ENCODE measurements at regions not wholly inside any gene's neighbourhood (a gene's known extent, or its start where the extent isn't known, plus 50 kb on each side); places are given as distances from the start of the nearest gene placed in this dataset.

DNA sequence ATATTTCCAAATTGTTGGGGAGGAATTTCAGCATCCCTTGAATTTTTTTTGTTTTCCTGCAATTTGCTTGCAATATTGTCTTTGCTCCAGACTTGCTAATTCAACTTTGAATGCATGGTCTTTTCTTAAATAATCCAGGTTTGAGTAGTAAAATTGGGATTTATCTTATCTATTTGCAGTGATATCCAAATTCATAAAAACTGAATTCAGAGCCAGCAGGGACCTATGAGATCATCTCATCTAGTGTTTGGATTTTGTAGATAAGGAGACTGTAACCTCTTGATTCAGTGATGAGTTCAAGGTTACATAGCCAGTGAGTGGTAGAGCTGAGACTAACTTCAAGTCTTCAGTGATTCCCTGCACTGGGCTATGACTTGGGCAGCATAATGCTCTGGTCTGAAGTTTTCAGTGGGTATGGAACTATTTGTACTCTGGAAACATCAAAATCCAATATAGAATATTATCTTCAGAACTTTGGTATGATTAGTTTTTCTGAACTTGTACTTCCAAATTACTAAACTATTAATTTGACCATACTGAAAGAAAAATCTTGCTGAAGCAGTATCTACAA is 109.4 kb downstream of the DISP1 start:
- TF ChIP-seq ZNF274 (IDR thresholded peaks at IDR 0.05; ENCODE audit: low read depth, low read length) (no peak), SUZ12 (IDR thresholded peaks at IDR 0.05; ENCODE audit: extremely low read depth, insufficient read depth, insufficient read length) (no peak)
